PC-3 (cell line): ENCODE measurements at regions not wholly inside any gene's neighbourhood (a gene's known extent, or its start where the extent isn't known, plus 50 kb on each side); places are given as distances from the start of the nearest gene placed in this dataset.

ENCODE experiments used
- ATAC-seq: fragments of 200-7000 bp; cut with Tn5 transposase; 2 replicates; pipeline ENCODE4 v1.9.1; 2020; ENCODE audit warnings: mild to moderate bottlenecking, moderate library complexity
- BruUV-seq: library from RNA; stranded (reverse); fragments of 400-500 nt; replicated peaks from 2 replicates; lab custom pipeline; 2021; lab: Mats Ljungman, UMichigan
- CTCF ChIA-PET: fragments of 300-600 bp; sonication (Branson Sonifier 250); formaldehyde crosslinking; loops from one replicate; lab custom pipeline; 2022; ENCODE audit warnings: antibody characterized with exemption; lab: Charles Lee
- POLR2A ChIA-PET: fragments of 300-600 bp; sonication (Branson Sonifier 250); formaldehyde crosslinking; loops from one replicate; lab custom pipeline; 2022; ENCODE audit warnings: antibody characterized with exemption; ENCODE audit not compliant: unreplicated experiment; lab: Charles Lee
- DNase-seq: peaks from one replicate; pipeline ENCODE4 v3.0.0-alpha.2; 2015
- H2AFZ ChIP-seq: fragments of 300-600 bp; sonication (generic); 2 replicates; pipeline ENCODE4 v1.6.0; 2016; ENCODE audit warnings: antibody characterized with exemption, low read length
- H3F3A ChIP-seq: fragments of 300-600 bp; sonication (generic); one replicate; pipeline ENCODE4 v1.6.0; 2017; ENCODE audit warnings: antibody characterized with exemption, low read length, control low read depth, mild to moderate bottlenecking; ENCODE audit not compliant: unreplicated experiment
- H3K27ac ChIP-seq: fragments of 300-600 bp; sonication (generic); 2 replicates; pipeline ENCODE4 v1.5.1; 2016; ENCODE audit warnings: mild to moderate bottlenecking, low read length
- H3K27me3 ChIP-seq: fragments of 300-600 bp; sonication (generic); 2 replicates; pipeline ENCODE4 v1.6.1; 2016; ENCODE audit warnings: low read length, mixed read lengths
- H3K36me3 ChIP-seq: fragments of 300-600 bp; sonication (generic); 2 replicates; pipeline ENCODE4 v1.6.1; 2016; ENCODE audit warnings: low read depth, mixed run types, low read length, mixed read lengths
- H3K4me1 ChIP-seq: fragments of 300-600 bp; sonication (generic); 2 replicates; pipeline ENCODE4 v1.5.1; 2016; ENCODE audit warnings: low read length; ENCODE audit not compliant: insufficient read depth
- H3K4me2 ChIP-seq: fragments of 300-600 bp; sonication (generic); 2 replicates; pipeline ENCODE4 v1.6.0; 2016; ENCODE audit warnings: low read length
- H3K4me3 ChIP-seq: fragments of 300-600 bp; sonication (generic); 2 replicates; pipeline ENCODE4 v1.5.1; 2016; ENCODE audit warnings: mild to moderate bottlenecking, low read length, mixed read lengths
- H3K79me2 ChIP-seq: fragments of 300-600 bp; sonication (generic); 2 replicates; pipeline ENCODE4 v1.6.1; 2017; ENCODE audit warnings: low read length, mixed read lengths
- H3K9ac ChIP-seq: fragments of 300-600 bp; sonication (generic); 2 replicates; pipeline ENCODE4 v1.6.0; 2016; ENCODE audit warnings: mild to moderate bottlenecking, low read length
- H3K9me2 ChIP-seq: fragments of 300-600 bp; sonication (generic); replicated peaks from 2 replicates; pipeline ENCODE4 v1.6.1; 2016; ENCODE audit warnings: mixed run types, low read length, mixed read lengths
- H3K9me3 ChIP-seq: fragments of 300-600 bp; sonication (generic); 2 replicates; pipeline ENCODE4 v1.6.1; 2016; ENCODE audit warnings: low read length, mixed read lengths
- H4K20me1 ChIP-seq: fragments of 300-600 bp; sonication (generic); 2 replicates; pipeline ENCODE4 v1.6.1; 2016; ENCODE audit warnings: low read length, mixed read lengths
- CTCF ChIP-seq: fragments of 300-600 bp; sonication (generic); conservative IDR thresholded peaks from 2 replicates; pipeline ENCODE4 v1.5.1; 2017; ENCODE audit warnings: antibody characterized with exemption, low read depth, mild to moderate bottlenecking, low read length
- EZH2 ChIP-seq: fragments of 300-600 bp; sonication (generic); IDR thresholded peaks from one replicate; pipeline ENCODE4 v1.6.1; 2017; ENCODE audit warnings: antibody characterized with exemption, mild to moderate bottlenecking, low read length; ENCODE audit not compliant: unreplicated experiment
- EZH2phosphoT487 ChIP-seq: fragments of 300-600 bp; sonication (generic); IDR thresholded peaks from 2 replicates; pipeline ENCODE4 v1.6.1; 2018; ENCODE audit warnings: mild to moderate bottlenecking, antibody characterized with exemption, low read length, borderline replicate concordance
- intact Hi-C: fragments of 100-400 bp; cut with micrococcal nuclease; formaldehyde crosslinking; loops from 2 replicates; pipeline ENCODE4 v1.9.0; 2023

DNA sequence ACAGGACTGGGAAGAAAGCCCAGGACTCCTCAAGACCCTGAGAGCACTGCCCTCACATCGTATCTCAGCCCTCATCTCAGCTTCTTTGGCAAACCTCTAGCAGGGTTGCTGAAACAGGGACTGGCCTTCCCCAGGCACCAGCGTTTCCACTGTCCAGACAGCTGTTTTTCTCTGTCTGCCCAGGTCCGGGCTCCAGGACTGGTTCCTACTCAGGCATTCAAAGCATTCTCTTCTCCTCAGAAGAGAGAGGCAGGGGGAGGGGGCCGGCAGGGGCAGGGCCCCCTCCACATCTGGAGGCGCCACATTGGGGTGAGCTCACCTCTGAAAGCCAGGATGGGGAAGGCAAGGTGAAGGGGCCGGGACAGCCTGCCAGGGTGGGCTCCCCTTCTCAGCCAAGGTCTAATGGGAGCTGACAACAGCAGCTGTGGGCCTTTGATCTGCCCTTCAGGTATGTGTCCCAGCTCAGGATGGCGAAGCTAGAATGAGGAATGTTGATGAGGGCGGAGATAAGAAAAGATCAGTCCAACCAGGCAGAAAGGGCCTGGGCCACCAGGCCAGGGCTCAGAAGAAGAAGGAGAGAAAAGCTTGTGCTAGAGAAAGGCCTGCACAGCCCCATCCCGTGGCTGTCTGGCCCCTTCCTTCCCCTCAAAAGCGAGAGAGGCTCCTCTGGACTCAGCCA is 60.4 kb downstream of the PJA1 start:
- H3K27me3 ChIP-seq: no peaks in the 10 kb centered on the region
- H3K9ac ChIP-seq: no peak overlapping the region
- H2AFZ ChIP-seq: no peak overlapping the region
- no peaks in the 10 kb centered on the region for H3F3A ChIP-seq
- TF ChIP-seq EZH2: no peak
- TF ChIP-seq EZH2phosphoT487: no peak
- no peak for TF ChIP-seq CTCF
- no peaks in the 10 kb centered on the region for H3K36me3 ChIP-seq
- H4K20me1 ChIP-seq: no peaks in the 10 kb centered on the region
- intact Hi-C loops: no loop called here
- H3K4me1 ChIP-seq: peaks cover 16% of the 10 kb centered on the region
- no peak overlapping the region for H3K27ac ChIP-seq
- ATAC-seq: no peak
- CTCF ChIA-PET: no interaction called here
- no peaks in the 10 kb centered on the region for H3K9me2 ChIP-seq
- H3K9me3 ChIP-seq: no peaks in the 10 kb centered on the region
- POLR2A ChIA-PET: no interaction called here
- BruUV-seq: no TSS peak
- H3K4me3 ChIP-seq: no peak overlapping the region
- no peak for DNase-seq
- no peaks in the 10 kb centered on the region for H3K79me2 ChIP-seq
- no peak overlapping the region for H3K4me2 ChIP-seq

GRCh38 chrX:69103539-69103938 is 61.7 kb downstream of the PJA1 start:
- H3K27me3 ChIP-seq: no peaks in the 10 kb centered on the region
- H3K4me3 ChIP-seq: no peak overlapping the region
- DNase-seq: no peak
- no peaks in the 10 kb centered on the region for H3K79me2 ChIP-seq
- ATAC-seq: no peak
- H4K20me1 ChIP-seq: no peaks in the 10 kb centered on the region
- no TSS peak for BruUV-seq
- no peak overlapping the region for H3K9ac ChIP-seq
- H3K9me2 ChIP-seq: no peaks in the 10 kb centered on the region
- no peak overlapping the region for H3K4me2 ChIP-seq
- no peaks in the 10 kb centered on the region for H3K9me3 ChIP-seq
- H2AFZ ChIP-seq: no peak overlapping the region
- TF ChIP-seq EZH2 (no peak), EZH2phosphoT487 (no peak), CTCF (no peak)
- CTCF ChIA-PET: no interaction called here
- peaks cover 6% of the 10 kb centered on the region; the same call in 1 of the 2 replicates for H3K4me1 ChIP-seq
- POLR2A ChIA-PET: no interaction called here
- no peaks in the 10 kb centered on the region for H3K36me3 ChIP-seq
- no peaks in the 10 kb centered on the region for H3F3A ChIP-seq
- no peak overlapping the region for H3K27ac ChIP-seq
- intact Hi-C loops: no loop called here

DNA sequence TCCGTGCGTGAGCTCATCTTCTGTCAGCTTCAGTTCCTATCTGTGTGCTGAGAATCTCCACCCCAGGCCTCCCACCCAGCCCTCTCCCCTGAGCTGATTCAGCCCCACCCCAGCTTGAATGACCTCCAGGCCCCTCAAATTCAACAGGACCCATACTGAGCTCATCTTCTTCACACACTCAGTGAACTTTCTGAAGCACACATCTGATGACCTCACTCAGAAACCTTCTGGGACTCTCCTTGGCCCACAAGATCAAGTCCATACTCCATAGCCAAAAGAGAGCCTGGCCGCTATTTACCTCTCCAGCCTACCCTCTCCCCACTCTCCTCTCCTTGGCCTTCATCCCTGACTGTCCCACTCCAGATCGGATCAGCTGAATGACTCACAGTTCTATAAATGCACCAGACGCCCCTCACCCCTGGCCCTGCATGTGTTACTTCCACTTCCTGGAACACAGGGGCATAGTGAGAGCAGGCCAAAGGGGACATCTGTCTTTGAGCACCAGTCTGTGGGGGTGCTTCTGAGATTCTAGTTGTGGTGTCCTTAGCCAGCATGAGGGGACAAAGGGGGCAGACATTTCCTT is 62.5 kb downstream of the PJA1 start:
- POLR2A ChIA-PET: no interaction called here
- Histone ChIP-seq H4K20me1 (no peaks in the 10 kb centered on the region), H3K4me1 (peaks cover 6% of the 10 kb centered on the region; the same call in 1 of the 2 replicates), H3K9me3 (no peaks in the 10 kb centered on the region), H3K79me2 (no peaks in the 10 kb centered on the region), H3K4me2 (no peak overlapping the region), H3K9me2 (no peaks in the 10 kb centered on the region), H2AFZ (no peak overlapping the region), H3K36me3 (no peaks in the 10 kb centered on the region), H3K9ac (no peak overlapping the region), H3K27me3 (no peaks in the 10 kb centered on the region), H3K4me3 (no peak overlapping the region), H3F3A (no peaks in the 10 kb centered on the region), H3K27ac (no peak overlapping the region)
- TF ChIP-seq EZH2phosphoT487 (no peak), EZH2 (no peak), CTCF (no peak)
- no peak for ATAC-seq
- no peak for DNase-seq
- no TSS peak for BruUV-seq
- intact Hi-C loops: no loop called here
- CTCF ChIA-PET: interaction anchor here (0.6 kb wide), 1 partner anchor 793 kb away, joined by 4 read pairs; no protein-coding TSS in a partner anchor
